ENCODE measurements at regions not wholly inside any gene's neighbourhood (a gene's known extent, or its start where the extent isn't known, plus 50 kb on each side); places are given as distances from the start of the nearest gene placed in this dataset.

GRCh38 chr13:103703246-103703645 lies 637.0 kb upstream of the SLC10A2 start:
- H3K4me2 ChIP-seq (ENCODE audit: low read length), result no peak overlapping the region
- no peaks in the 10 kb centered on the region for H3K9me2 ChIP-seq (ENCODE audit: insufficient read depth)
- no peak for ATAC-seq
- H3K4me3 ChIP-seq (replicated peaks in 1 of 2; ENCODE audit: low read depth in 1 of 2, low read length in 2 of 2), result no peak overlapping the region
- no peaks in the 10 kb centered on the region for H3K4me1 ChIP-seq (ENCODE audit: control insufficient read depth in 1 of 2, insufficient read depth in 2 of 2, low read length in 2 of 2)
- H3K9ac ChIP-seq (ENCODE audit: low read length), result no peak overlapping the region
- no peak overlapping the region for H2AFZ ChIP-seq (ENCODE audit: low read depth, low read length, poor library complexity, severe bottlenecking)
- TF ChIP-seq ATF3 (IDR thresholded peaks at IDR 0.05), result no peak
- no peak for TF ChIP-seq TCF7L2 (IDR thresholded peaks at IDR 0.05; ENCODE audit: borderline replicate concordance, extremely low read depth, insufficient read depth, insufficient read length)
- TF ChIP-seq MAX (IDR thresholded peaks at IDR 0.05), result no peak
- TF ChIP-seq, protein P1, sequence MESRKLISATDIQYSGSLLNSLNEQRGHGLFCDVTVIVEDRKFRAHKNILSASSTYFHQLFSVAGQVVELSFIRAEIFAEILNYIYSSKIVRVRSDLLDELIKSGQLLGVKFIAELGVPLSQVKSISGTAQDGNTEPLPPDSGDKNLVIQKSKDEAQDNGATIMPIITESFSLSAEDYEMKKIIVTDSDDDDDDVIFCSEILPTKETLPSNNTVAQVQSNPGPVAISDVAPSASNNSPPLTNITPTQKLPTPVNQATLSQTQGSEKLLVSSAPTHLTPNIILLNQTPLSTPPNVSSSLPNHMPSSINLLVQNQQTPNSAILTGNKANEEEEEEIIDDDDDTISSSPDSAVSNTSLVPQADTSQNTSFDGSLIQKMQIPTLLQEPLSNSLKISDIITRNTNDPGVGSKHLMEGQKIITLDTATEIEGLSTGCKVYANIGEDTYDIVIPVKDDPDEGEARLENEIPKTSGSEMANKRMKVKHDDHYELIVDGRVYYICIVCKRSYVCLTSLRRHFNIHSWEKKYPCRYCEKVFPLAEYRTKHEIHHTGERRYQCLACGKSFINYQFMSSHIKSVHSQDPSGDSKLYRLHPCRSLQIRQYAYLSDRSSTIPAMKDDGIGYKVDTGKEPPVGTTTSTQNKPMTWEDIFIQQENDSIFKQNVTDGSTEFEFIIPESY (IDR thresholded peaks at IDR 0.05; ENCODE audit: extremely low read depth, insufficient replicate concordance, low read length), result no peak
- no peak for TF ChIP-seq ZFX (IDR thresholded peaks at IDR 0.05)
- ChIA-PET RAD21 (ENCODE audit: low non-redundant PET in 1 of 2, low total read pairs in 2 of 2, uncharacterized antibody in 2 of 2, unreplicated experiment in 2 of 2) (no interaction called here), POLR2A (no interaction called here), CTCF (no interaction called here)
- DNase-seq (ENCODE audit: low read depth, low spot score), result no peak
- H3K27ac ChIP-seq (ENCODE audit: low read depth, low read length), result no peak overlapping the region
- intact Hi-C loops (cut with micrococcal nuclease), result no loop called here
- H3K27me3 ChIP-seq (ENCODE audit: insufficient read depth, low read length), result no peaks in the 10 kb centered on the region
- no peaks in the 10 kb centered on the region for H3K79me2 ChIP-seq (ENCODE audit: insufficient read depth, low read length)
- H3K9me3 ChIP-seq (ENCODE audit: control insufficient read depth in 1 of 2, insufficient read depth in 1 of 2, low read depth in 1 of 2, low read length in 2 of 2), result no peaks in the 10 kb centered on the region; a peak in 1 of 4 replicates
- BruUV-seq (replicated peaks), result no TSS peak
- H4K20me1 ChIP-seq (ENCODE audit: insufficient read depth), result no peaks in the 10 kb centered on the region
- H3K36me3 ChIP-seq (ENCODE audit: control insufficient read depth in 1 of 2, insufficient read depth in 2 of 2, low read length in 2 of 2), result no peaks in the 10 kb centered on the region

DNA sequence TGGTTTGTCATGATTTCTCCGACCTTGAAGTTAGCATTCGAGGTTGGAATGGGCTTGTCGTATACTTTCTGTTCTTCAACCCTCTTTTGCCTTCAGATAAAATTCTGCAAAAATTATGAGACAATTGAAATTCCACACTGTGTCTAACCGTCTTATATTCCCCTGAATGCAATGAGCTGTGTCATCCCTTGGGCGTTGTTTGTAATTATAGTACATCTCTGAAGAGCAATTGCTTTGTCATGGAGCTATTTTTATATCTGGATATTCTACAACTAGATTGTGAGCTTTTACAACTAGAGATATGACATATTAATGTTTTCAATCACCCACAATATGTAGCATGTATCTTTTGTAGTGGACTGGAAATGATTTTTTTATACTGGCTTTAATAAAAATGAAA lies 631.8 kb upstream of the SLC10A2 start:
- ATAC-seq (no peak), DNase-seq (ENCODE audit: low read depth, low spot score) (no peak)
- H3K9me2 ChIP-seq (ENCODE audit: insufficient read depth), result no peaks in the 10 kb centered on the region
- H3K79me2 ChIP-seq (ENCODE audit: insufficient read depth, low read length), result no peaks in the 10 kb centered on the region
- no peak overlapping the region for H3K4me2 ChIP-seq (ENCODE audit: low read length)
- ChIA-PET RAD21 (ENCODE audit: low non-redundant PET in 1 of 2, low total read pairs in 2 of 2, uncharacterized antibody in 2 of 2, unreplicated experiment in 2 of 2) (no interaction called here), CTCF (no interaction called here), POLR2A (no interaction called here)
- intact Hi-C loops (cut with micrococcal nuclease), result no loop called here
- H3K9me3 ChIP-seq (ENCODE audit: control insufficient read depth in 1 of 2, insufficient read depth in 1 of 2, low read depth in 1 of 2, low read length in 2 of 2), result no peaks in the 10 kb centered on the region
- BruUV-seq (replicated peaks), result no TSS peak
- no peak overlapping the region for H3K4me3 ChIP-seq (replicated peaks in 1 of 2; ENCODE audit: low read depth in 1 of 2, low read length in 2 of 2)
- no peak overlapping the region for H3K9ac ChIP-seq (ENCODE audit: low read length)
- H2AFZ ChIP-seq (ENCODE audit: low read depth, low read length, poor library complexity, severe bottlenecking), result no peak overlapping the region
- H3K4me1 ChIP-seq (ENCODE audit: control insufficient read depth in 1 of 2, insufficient read depth in 2 of 2, low read length in 2 of 2), result no peaks in the 10 kb centered on the region
- H3K27ac ChIP-seq (ENCODE audit: low read depth, low read length), result no peak overlapping the region
- no peaks in the 10 kb centered on the region for H4K20me1 ChIP-seq (ENCODE audit: insufficient read depth)
- H3K27me3 ChIP-seq (ENCODE audit: insufficient read depth, low read length), result no peaks in the 10 kb centered on the region
- no peaks in the 10 kb centered on the region for H3K36me3 ChIP-seq (ENCODE audit: control insufficient read depth in 1 of 2, insufficient read depth in 2 of 2, low read length in 2 of 2)
- TF ChIP-seq POLR2A (IDR thresholded peaks at IDR 0.05; ENCODE audit: borderline replicate concordance, extremely low read depth, insufficient read depth, insufficient read length) (no peak), ATF3 (IDR thresholded peaks at IDR 0.05) (no peak), RAD21 (IDR thresholded peaks at IDR 0.05; ENCODE audit: low read depth) (no peak), TCF7L2 (IDR thresholded peaks at IDR 0.05; ENCODE audit: borderline replicate concordance, extremely low read depth, insufficient read depth, insufficient read length) (no peak), EGR1 (IDR thresholded peaks at IDR 0.05; ENCODE audit: low read depth) (no peak), CEBPB (IDR thresholded peaks at IDR 0.05; ENCODE audit: low read depth) (no peak), JUND (IDR thresholded peaks at IDR 0.05) (no peak), YY1 (IDR thresholded peaks at IDR 0.05; ENCODE audit: extremely low read depth, insufficient replicate concordance, low read depth, low read length) (no peak), ELF1 (IDR thresholded peaks at IDR 0.05; ENCODE audit: borderline replicate concordance, low read depth) (no peak)
- TF ChIP-seq, protein P1 (IDR thresholded peaks at IDR 0.05; ENCODE audit: extremely low read depth, insufficient replicate concordance, low read length), result no peak

All from HCT116 (cell line).